HG03280 (cell line): ENCODE measurements at regions not wholly inside any gene's neighbourhood (a gene's known extent, or its start where the extent isn't known, plus 50 kb on each side); places are given as distances from the start of the nearest gene placed in this dataset.
A peak's percentile ranks its signal among the peaks of the same experiment; 100 is the strongest.

Experiments used
- ATAC-seq: cut with Tn5 transposase; IDR thresholded peaks from one replicate; pipeline ENCODE4 v1.9.1; 2021; ENCODE audit warnings: mild to moderate bottlenecking, moderate library complexity; ENCODE audit not compliant: unreplicated experiment

DNA sequence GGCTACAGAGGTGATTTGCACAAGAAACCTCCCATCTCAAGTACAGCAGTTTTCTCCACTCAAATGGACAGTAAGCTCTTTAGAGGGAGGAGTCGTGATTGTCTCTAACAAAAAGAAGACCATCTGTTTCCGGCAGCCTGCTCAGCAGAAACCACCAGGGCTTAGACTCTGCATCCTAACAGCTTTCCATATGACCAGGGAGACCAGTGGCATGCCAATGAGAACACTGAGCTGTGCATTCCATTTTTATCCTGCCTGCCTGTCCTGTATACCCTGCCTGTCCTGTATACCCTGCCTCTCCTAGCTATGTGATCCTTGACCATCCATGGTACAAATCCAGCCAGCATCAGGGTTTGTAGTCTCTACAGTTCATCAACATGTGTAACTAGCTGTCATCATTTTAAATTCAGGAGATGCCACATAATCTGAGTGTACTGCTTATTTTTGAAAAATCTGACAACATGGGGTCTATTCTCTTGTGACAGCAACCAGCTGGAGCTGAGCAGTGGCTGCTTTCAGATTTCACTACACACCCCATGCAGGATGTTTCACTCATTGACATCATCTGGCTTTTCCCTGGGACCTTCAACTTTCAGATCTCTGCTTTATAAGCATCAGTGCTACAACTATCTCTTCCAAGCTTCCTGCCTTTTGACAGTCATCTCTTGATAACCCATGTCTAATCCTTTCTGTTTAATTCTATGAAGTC, 50.5 kb upstream of the POU2AF2 start:
- no peak for ATAC-seq

DNA sequence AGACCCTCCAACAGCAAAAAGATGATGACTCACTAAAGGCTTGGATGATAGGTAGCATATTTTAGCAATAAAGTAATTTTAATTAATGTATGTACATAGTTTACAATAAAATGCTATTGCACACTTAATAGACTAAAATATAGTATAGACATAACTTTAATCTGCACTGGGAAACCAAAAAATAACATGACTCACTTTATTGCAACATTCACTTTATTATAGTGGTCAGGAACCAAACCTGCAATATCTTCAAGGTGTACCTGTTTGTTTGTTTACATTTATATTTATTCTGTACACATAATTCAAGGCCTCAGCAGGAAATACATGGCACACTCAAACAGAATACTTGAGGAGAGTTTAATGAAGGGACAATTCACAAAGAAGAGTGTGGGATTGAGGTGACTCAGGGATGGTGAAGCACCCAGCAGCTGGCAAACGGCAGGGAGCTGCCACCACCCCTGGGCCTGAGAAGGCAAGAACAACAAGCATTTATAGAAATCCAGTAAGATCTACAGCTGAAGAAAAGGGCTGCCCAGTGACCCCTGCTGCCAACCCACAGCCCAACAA, 51.5 kb upstream of the POU2AF2 start:
- no peak for ATAC-seq

- ATAC-seq: no peak
These were observed 56.1 kb upstream of the POU2AF2 start for GRCh38 chr11:111189466-111189865.

DNA sequence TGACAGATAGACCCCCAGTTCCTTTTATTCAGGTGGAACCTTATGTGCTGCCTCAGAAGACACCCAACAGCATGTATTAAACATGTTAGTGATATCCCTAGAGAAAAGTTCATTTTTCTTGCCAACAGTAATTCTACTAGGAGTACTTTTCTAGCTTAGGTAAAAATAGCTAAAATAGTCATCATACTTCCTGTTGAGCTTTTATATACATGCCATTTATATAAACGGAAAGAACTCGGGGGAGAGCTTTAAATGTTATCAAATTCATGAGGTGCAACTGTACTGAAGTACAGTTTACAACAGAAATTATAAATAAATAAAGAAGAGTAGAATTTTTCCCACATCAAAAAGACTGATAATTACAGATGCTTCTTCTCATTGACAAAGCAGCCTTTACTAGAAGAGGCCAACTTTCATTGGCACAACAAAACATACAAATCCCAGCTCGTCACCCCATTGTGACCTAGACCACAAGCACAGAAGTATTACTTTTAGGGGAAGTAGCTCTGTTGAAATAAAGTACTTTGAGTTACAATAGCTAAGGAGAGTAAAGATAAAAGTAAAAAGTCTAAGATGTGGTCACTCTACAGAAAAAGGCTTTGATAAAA, 59.1 kb upstream of the POU2AF2 start:
- no peak for ATAC-seq

GRCh38 chr11:111185266-111185665, 60.3 kb upstream of the POU2AF2 start:
- no peak for ATAC-seq

DNA sequence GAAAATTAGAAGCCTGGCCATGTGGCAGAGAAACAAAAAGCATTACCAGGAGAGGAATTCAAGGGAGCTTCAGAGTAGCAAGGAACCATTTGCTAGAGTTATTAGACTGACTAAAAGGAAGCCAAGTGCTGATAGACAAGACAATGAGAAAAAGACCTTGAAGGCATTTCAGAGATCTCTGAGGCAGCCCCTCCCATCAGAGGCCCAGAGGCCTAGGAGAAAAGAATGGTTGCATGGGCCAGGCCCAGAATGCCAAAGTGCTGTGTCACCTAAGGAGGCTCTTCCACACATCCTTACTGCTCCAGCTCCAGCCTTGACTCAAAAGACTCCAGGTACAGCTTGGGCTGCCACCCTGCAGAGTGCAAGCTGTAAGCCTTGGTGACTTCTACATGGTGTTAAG, 61.8 kb upstream of the POU2AF2 start:
- no peak for ATAC-seq

DNA sequence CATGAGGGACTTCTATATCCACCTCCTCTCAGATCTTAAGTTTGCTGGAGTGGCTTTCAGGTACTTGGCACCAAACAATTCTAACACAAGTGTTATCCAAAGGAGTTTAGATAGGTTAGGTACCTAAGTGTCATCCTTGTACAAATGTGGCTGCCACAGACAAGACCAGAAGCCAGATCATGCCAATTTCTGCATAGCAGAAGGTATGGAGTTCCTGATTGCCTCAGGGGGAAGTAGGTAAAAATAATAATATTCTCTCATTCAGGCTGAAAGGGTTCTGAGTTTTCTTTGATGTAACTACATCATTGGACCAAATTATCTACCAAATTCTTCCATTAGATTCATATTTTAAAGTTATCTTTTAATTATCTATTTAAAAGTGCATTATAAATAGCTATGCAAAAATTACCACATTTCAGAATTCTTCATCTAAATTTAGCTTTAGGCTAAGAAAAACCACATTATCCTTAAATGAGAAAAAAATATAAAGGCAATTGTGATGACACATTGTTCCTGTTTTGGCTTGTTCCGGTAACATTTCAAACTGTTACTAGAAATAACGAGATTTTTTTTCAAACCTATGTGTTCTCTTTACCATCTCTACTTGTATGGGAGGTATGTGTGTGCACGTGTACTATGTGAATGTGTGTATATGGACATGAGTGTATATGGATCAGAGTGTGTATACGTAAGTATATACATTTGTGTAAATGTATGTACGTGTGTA, 66.2 kb upstream of the POU2AF2 start:
- no peak for ATAC-seq

DNA sequence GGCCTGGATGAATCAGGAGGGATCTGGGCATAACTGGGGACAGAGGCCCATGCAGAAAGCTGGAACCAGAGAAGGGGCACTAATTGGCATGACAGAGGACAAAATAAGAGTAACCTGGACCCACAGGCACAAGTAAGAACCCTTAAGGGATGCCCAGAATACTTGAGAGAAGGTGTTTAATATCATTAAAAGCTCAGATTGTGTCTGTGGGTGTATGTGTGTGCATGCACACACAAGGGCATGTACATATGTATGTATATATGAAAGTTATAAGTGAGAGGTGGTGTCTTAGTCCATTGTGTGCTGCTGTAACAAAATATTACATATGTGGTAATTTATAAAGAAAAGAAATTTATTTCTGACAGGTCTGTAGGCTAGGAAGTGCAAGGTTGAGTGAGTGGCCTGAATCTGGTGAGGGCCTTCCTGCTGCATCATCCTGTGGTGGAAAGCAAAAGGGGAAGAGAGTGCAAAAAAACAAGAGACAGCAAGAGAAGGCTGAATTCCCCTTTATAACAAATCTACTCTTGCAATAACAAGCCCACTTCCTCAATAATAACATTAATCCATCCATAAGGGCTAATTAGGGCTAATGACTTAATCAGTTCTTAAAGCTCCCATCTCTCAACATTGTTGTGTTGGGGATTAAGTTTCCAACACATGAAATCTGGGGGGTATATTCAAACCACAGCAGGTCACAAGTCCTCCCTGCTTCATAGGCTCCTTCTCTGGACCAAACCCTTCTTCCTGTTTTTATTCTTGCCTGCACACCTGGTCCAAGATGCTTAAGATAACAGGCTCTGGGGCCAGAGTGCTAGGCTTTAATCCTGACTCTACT, 68.3 kb upstream of the POU2AF2 start:
- peak; percentile 65 for ATAC-seq

- ATAC-seq: no peak
These were observed 68.9 kb upstream of the POU2AF2 start for GRCh38 chr11:111176603-111177002.

DNA sequence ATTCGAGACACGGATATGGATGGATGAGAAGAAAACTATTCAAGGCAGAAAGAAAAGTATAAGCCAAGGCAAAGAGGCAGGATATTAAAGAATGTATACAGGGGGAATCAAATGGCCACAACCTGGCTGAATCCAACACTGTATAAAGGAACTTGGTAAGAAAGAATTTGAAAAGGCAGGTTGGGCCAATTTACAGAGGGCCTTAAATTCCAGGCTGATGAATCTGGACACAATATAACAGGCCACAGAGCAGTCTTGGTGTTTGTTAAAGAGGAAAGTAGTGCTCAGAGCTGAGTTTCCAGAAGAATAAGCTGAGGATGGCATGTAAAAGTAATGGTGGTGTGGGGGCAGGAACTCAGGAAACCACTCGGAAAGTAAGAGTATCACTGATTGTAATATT, 72.3 kb upstream of the POU2AF2 start:
- ATAC-seq: no peak

DNA sequence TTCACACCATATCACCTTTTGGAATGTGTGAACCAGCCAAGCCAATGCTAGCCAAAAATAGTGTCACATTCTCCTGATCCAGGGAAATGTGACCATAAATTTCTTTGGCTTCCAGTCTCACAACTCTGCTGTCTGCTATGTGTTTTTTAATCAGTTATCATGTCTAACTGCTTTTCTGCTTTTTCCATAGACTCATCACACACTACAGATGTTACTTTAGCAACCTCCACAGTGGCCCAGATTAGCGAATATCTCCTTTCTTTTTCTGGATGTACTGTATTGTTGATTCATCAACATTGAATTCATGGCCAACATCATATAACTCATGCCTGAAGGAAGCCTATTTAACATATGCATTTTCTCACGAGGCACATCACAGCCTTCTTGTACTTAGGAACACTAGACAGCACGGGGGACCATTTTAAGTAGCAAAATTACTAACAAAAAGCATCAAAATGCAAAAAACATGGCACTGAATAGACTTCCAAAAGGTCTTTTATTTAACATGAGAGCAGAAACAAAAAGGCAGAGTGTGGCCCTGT, 73.1 kb upstream of the POU2AF2 start:
- ATAC-seq: no peak

- no peak for ATAC-seq
These were observed 74.7 kb upstream of the POU2AF2 start for GRCh38 chr11:111170761-111171379.

DNA sequence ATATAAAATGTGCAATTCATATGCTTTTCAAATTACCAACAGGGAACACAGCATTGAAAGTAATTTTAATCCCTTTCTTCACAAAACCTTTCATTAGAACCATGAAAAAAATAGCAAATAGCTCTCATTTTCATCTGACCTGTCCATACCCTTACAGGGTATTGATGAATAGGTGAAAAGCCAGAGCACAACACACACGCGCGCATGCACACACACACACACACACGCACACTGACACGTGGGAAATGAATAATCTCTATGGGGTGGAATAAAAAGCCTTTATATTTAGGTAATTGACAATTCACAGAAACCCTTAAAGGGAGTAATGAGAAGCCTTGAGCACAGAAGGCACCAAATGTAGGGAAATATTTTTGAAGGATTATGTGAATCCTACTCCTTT, 76.2 kb upstream of the POU2AF2 start:
- no peak for ATAC-seq

GRCh38 chr11:111168871-111169270, 76.7 kb upstream of the POU2AF2 start:
- ATAC-seq: no peak

DNA sequence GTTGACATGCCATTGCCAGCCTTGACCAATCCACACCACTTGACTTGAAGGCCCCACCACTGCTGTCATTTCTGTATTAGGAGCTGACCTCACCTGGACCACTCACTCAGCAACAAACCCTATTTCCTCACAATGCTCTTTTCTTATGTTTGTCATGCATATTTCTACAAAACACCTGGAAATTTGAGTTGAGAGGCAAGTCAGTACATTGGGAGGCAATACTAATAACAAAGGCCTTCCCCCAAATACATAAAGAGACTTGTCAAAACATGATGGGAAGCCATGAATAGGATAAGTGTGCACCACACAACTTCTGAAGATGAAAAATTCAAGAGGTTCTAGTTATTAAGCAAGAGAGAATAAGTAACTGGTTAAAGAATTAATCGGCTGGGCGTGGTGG, 77.9 kb upstream of the POU2AF2 start:
- ATAC-seq: no peak

GRCh38 chr11:111166598-111166997, 78.9 kb upstream of the POU2AF2 start:
- ATAC-seq: no peak

DNA sequence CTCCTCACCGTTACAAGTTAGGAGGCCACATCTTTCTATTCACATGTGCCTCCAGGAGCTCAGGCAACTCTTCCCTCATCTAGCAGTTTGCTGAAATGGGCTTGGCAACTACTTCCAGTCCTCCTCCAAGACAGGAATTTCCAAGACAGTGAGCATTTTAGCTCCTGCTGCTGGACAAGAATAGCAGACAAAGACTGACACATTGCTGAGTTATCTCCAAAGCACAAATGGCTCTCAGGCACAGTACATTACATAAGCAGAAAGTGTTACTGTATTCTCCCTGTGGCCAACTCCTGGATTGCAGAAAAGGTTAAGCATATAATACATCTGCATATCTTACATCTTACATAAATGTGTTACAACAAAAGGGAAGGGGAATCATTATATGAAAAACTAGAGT, 83.2 kb upstream of the POU2AF2 start:
- no peak for ATAC-seq

DNA sequence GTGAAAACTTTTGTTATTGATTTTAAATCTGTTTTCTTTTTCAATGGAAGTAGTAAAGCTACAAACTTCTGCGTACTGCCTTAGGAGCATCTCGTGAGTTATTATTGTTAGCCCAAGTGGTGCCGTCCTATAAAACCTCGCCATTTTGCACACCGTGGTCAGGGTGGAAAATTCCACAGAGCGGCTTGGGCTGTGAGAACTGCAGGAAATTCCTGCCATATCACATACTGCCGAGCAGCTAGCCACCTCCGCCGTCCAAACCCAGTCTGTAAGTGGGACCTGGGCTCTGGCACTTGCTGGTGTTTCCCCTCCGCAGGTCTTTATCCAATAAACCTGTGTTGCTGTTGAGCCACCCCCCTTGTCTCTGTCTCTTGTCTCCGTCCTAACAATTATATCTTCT, 88.0 kb upstream of the POU2AF2 start:
- no peak for ATAC-seq

- ATAC-seq: no peak
These were observed 90.5 kb upstream of the POU2AF2 start for GRCh38 chr11:111155021-111155420.

- no peak for ATAC-seq
These were observed 92.3 kb upstream of the POU2AF2 start for GRCh38 chr11:111153194-111153593.
